Osteoblast (primary cell): ENCODE measurements at regions not wholly inside any gene's neighbourhood (a gene's known extent, or its start where the extent isn't known, plus 50 kb on each side); places are given as distances from the start of the nearest gene placed in this dataset.
"Not testable (repeated sequence)": the region's sequence is repeated elsewhere in the genome, so short reads cannot be mapped to it uniquely, and the experiment has no call there.

Experiments used
- DNase-seq: peaks from one replicate; pipeline ENCODE4 v3.0.0; 2011; ENCODE audit warnings: low spot score, mixed read lengths; ENCODE audit not compliant: insufficient read length; ENCODE audit errors: missing footprints
- H2AFZ ChIP-seq: 2 replicates; pipeline ENCODE4 v1.6.0; 2011; ENCODE audit warnings: mild to moderate bottlenecking, low read length
- H3K27ac ChIP-seq: 2 replicates; pipeline ENCODE4 v1.5.1; 2011; ENCODE audit warnings: mild to moderate bottlenecking, low read depth, low read length, moderate library complexity
- H3K27me3 ChIP-seq: 2 replicates; pipeline ENCODE4 v1.6.0; 2012; ENCODE audit warnings: mild to moderate bottlenecking, control low read depth, inconsistent platforms, low read length, moderate library complexity; ENCODE audit not compliant: insufficient read depth
- H3K36me3 ChIP-seq: 2 replicates; pipeline ENCODE4 v1.5.1; 2011; ENCODE audit warnings: mild to moderate bottlenecking, low read length, control low read depth, moderate library complexity; ENCODE audit not compliant: insufficient read depth
- H3K4me1 ChIP-seq: 2 replicates; pipeline ENCODE4 v1.5.1; 2011; ENCODE audit warnings: mild to moderate bottlenecking, low read length, control low read depth, moderate library complexity; ENCODE audit not compliant: insufficient read depth
- H3K4me2 ChIP-seq: 2 replicates; pipeline ENCODE4 v1.6.0; 2011; ENCODE audit warnings: mild to moderate bottlenecking, low read length; ENCODE audit not compliant: insufficient read depth
- H3K4me3 ChIP-seq: fragments of 200-600 bp; sonication (generic); 3 replicates; pipeline ENCODE4 v1.5.1; 2012; ENCODE audit warnings: mild to moderate bottlenecking, low read length, inconsistent platforms; ENCODE audit not compliant: insufficient read depth
- H3K79me2 ChIP-seq: 2 replicates; pipeline ENCODE4 v1.6.0; 2012; ENCODE audit warnings: mild to moderate bottlenecking, low read length, control low read depth, inconsistent platforms; ENCODE audit not compliant: insufficient read depth
- H3K9me3 ChIP-seq: 2 replicates; pipeline ENCODE4 v1.5.1; 2011; ENCODE audit warnings: low read depth, low read length, control low read depth
- H4K20me1 ChIP-seq: 2 replicates; pipeline ENCODE4 v1.6.0; 2012; ENCODE audit warnings: mild to moderate bottlenecking, low read length, control low read depth; ENCODE audit not compliant: insufficient read depth
- CTCF ChIP-seq: IDR thresholded peaks from 2 replicates; pipeline ENCODE4 v1.5.1; 2011; ENCODE audit warnings: mild to moderate bottlenecking, low read depth, low read length, moderate library complexity; ENCODE audit errors: extremely low read depth

DNA sequence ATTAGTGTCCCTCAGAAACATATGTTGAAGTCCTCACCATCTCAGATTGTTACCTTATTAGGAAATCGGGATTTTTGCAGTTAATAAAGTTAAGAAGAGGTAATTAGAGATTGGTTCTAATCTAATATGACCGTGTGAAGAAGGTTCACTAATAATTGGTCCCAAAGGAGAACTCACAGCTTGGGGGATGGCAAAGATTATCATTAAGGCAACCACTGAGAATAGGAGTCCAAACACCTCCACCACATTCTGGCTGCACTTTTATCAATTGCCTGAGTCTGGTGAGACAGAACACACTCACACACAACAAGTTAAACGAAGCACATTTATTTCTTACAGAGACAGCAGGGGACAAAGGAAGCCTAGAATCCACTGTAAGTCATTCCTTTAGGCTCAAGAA lies 94.9 kb upstream of the PRDM9 start:
- TF ChIP-seq CTCF = no peak
- Histone ChIP-seq H4K20me1 (no peaks in the 10 kb centered on the region), H2AFZ (no peak overlapping the region), H3K4me3 (no peak overlapping the region), H3K9me3 (no peaks in the 10 kb centered on the region), H3K27ac (no peak overlapping the region), H3K36me3 (no peaks in the 10 kb centered on the region), H3K79me2 (no peaks in the 10 kb centered on the region), H3K27me3 (no peaks in the 10 kb centered on the region), H3K4me2 (no peak overlapping the region), H3K4me1 (no peaks in the 10 kb centered on the region)
- no peak for DNase-seq

- Histone ChIP-seq H2AFZ (no peak overlapping the region), H4K20me1 (no peaks in the 10 kb centered on the region), H3K9me3 (no peaks in the 10 kb centered on the region), H3K27me3 (no peaks in the 10 kb centered on the region), H3K4me1 (no peaks in the 10 kb centered on the region), H3K36me3 (no peaks in the 10 kb centered on the region), H3K79me2 (no peaks in the 10 kb centered on the region), H3K4me2 (no peak overlapping the region), H3K4me3 (no peak overlapping the region), H3K27ac (no peak overlapping the region)
- no peak for DNase-seq
- no peak for TF ChIP-seq CTCF
These were observed 95.4 kb upstream of the PRDM9 start for GRCh38 chr5:23411994-23412393.

DNA sequence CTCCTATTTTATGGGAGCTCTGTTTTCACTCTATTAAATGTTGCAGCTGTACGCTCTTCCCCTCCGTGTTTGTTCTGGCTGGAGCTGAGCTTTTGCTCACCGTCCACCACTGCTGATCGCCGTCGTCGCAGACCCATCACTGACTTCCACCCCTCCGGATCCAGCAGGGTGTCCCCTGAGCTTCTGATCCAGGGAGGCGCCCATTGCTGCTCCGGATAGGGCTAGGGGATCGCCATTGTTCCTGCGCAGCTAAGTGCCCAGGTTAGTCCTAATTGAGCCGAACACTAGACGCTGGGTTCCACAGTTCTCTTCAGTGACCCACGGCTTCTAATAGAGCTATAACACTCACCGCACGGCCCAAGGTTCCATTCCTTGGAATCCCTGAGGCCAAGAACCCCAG lies 96.2 kb upstream of the PRDM9 start:
- DNase-seq = no peak
- H3K36me3 ChIP-seq = no peaks in the 10 kb centered on the region
- no peaks in the 10 kb centered on the region for H4K20me1 ChIP-seq
- H3K9me3 ChIP-seq = no peaks in the 10 kb centered on the region
- no peaks in the 10 kb centered on the region for H3K79me2 ChIP-seq
- no peak overlapping the region for H3K4me3 ChIP-seq
- H3K4me1 ChIP-seq = no peaks in the 10 kb centered on the region
- no peaks in the 10 kb centered on the region for H3K27me3 ChIP-seq
- no peak overlapping the region for H3K4me2 ChIP-seq
- no peak overlapping the region for H3K27ac ChIP-seq
- no peak overlapping the region for H2AFZ ChIP-seq
- no peak for TF ChIP-seq CTCF

- H3K4me2 ChIP-seq, H3K4me1 ChIP-seq, H3K4me3 ChIP-seq, H3K27ac ChIP-seq, H3K79me2 ChIP-seq, H3K36me3 ChIP-seq, H4K20me1 ChIP-seq, H3K27me3 ChIP-seq, H3K9me3 ChIP-seq, DNase-seq, H2AFZ ChIP-seq: not testable (repeated sequence)
These were observed 96.6 kb upstream of the PRDM9 start for GRCh38 chr5:23410775-23411174.
